Caki2 (cell line): ENCODE measurements at regions not wholly inside any gene's neighbourhood (a gene's known extent, or its start where the extent isn't known, plus 50 kb on each side); places are given as distances from the start of the nearest gene placed in this dataset.
"Not testable (repeated sequence)": the region's sequence is repeated elsewhere in the genome, so short reads cannot be mapped to it uniquely, and the experiment has no call there.

Experiments
- DNase-seq: peaks from one replicate; pipeline ENCODE4 v3.0.0-alpha.2; 2015; ENCODE audit warnings: low read depth
- in situ Hi-C: cut with HindIII; loops from 2 replicates; pipeline ENCODE4 v1.10.0; 2016; ENCODE audit warnings: low sequenced_read_pairs, low pct_unique_long_range_greater_than_20kb, mixed read lengths

DNA sequence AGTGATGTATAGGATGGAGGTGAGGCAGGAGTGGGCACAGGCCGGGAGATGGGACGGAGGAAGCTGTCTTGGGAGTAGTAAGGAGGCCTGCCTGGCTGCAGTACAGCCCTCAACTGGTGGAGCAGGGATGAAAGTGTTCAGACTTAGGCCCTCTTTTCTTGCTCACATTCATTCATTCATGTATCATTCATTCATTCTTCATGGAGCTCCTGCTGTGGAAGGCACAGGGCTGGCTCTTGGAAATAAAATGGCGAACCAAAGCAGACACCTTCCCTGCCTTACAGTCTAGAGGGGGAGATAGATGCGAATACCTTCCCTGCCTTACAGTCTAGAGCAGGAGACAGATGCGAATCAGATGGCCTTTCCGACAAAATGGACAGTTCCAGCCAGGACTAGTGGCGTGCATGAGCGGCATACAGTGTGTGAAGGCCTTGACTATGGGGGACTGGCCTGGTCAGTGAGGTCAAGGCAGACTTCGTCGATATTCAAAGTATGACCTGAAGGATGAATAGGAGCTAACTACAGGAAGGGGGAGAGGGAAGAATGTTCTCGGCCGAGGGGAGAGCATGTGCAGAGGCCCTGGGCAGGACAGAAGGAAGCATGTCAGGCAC, 143.2 kb upstream of the TLE3 start:
- DNase-seq, result no peak
- in situ Hi-C loops, result no loop called here

DNA sequence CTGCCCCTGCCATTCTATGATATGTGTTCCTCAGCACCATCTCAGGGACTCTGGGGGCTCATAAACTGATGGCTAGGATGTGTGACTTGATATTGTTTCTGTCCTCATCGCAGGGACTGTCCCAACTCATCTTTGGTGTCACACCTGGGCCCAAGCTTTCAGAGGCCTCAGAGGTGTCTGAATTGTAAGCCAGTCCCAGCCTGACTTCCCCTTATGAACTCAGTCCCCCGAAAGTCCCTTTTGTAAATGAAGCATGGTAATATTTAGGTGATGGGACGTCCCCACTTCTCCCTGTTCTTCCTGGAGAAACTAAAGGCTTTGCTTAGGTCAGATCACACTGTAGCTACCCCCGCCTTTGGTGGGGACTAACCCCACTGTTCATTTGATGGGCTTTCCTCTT, 142.4 kb upstream of the TLE3 start:
- DNase-seq, result no peak
- in situ Hi-C loops, result no loop called here

DNA sequence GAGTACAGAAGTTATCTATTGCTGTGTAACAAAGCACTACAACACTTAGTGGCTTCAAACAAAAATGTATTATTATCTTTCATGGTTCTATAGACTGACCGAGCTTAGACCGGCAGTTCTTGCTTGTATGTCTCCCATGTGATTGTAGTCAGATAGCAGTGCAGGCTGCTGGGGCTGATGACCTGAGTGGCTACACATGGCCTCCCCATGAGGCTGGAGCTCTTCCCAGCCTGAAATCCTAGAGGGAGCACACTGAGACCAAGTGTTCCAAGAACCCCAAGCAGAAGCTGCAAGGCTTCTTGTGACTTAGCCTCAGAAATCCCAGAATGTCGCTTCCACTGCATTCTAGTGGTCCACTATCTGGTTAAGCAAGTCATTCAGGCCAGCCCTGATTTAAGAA, 141.2 kb upstream of the TLE3 start:
- in situ Hi-C loops, result no loop called here
- no peak for DNase-seq

DNA sequence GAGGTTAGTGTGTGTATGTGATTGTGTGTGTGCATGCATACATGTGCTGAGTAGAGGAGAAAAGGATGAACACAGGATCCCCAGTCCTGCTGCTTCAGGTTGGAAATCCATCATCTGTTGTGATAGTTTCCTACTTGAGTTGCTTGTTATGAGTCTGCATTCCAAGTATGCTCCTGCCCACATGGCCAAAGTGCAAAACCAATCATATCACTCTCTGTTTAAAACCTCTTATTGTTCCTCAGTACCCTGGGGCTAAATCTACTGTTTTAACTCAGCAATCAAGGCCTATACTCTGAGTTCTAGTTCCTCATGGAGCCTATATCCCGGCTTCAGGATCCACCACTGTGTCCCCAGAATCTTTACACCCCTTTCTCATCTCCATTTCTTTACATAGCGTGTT, 139.9 kb upstream of the TLE3 start:
- no peak for DNase-seq
- in situ Hi-C loops, result no loop called here

DNA sequence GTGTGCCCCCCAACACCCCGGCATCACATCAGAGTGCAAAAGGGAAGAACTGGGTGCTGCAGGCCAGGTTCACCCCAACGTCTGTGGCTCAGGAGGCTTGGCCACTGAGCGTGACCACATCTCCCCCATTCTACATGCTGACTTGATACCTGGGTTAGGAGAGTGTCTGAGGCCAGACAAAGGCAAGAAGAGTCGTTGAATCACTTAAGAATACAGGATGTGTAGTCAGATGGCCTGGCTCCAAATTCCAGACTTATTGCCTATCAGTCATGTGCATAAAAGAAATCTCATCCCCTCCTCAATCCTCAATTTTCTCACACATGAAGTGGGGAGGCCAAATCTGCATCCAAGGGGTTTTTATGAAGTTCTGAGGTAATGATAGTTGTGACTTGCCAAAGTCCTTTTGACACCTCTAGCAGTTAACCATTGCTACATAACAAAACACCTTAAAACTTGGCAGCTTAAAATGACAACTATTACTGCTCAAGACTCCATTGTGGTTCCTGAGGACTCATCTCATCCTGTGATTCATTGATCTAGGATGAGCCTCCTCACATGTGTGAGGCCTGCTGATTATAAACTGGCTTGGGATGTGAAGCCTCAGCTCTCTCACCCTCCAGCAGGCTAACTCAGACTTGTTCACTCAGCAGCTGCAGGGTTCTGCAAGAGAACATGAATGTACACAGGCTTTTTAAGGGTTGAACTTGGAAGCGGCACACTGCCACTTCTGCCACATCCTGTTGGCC, 138.8 kb upstream of the TLE3 start:
- in situ Hi-C loops, result no loop called here
- no peak for DNase-seq

DNA sequence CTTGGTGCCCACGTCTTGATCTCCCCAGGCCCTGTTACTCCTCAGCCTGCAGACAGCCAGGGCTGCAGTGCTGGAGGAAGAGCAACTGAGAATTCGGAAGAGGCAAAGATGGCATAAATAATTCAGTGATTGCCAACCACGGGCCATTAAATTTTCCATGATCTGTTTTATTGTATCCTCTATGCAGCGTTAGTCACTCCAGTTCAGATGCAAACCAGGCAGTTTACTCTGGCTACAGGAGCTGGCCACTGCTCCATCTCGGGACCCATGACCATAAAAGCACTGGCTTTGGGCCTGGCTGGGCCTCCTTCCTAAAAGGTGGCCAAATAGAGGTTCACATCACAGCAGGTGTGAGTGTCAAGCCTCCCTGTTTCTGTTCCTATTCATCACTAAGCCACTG, 137.6 kb upstream of the TLE3 start:
- no peak for DNase-seq
- in situ Hi-C loops, result no loop called here

DNA sequence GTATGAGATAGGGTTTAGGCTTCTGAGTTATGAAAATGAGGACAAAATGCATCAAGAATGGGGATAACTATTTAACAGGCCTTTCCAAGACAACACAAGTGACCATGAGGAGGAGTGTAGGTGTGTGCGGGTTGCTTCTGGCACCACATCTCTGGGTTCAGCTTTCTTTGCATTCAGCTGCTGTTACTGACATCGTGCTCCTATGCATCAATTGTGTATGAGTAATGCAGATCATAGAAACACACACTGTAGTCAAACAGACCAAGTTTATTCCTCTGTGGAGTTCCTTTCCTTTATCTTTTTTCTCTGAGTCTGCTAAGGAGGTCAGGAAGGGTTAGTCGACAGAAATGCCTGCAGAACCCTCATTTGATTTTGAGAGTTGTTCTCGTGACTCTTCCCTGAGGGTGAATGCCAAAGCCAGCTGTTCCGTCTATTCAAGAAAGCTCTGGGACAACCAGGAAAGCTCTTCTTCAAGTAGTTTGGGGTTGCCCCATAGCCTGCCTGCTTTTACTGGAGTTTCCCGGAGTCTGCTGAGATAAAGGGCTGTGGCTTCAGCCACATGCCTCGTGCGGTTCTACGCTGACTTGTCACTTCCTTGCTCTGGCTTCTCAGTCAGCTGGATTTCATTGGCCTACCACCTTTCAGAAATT, 136.7 kb upstream of the TLE3 start:
- DNase-seq, result no peak
- in situ Hi-C loops, result no loop called here

DNA sequence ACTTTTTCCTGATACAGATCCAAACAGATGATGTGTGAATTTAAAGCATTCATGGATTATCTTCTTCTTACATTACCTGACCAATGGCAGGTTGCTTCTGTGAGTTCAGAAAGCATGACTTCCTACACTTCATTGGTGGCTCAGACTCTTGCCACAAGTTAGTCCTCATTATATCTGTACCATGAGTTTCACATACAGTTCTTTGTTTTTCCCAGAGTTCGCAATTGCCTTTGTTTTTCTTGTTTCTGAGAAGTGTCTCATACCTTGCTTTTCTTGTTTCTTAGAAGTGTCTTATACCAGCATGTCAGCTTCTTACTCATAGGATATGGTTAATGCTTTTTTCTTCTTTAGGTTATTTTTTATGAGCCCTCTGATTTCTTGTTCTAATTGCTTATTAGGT, 133.8 kb upstream of the TLE3 start:
- DNase-seq, result no peak
- in situ Hi-C loops, result no loop called here

DNA sequence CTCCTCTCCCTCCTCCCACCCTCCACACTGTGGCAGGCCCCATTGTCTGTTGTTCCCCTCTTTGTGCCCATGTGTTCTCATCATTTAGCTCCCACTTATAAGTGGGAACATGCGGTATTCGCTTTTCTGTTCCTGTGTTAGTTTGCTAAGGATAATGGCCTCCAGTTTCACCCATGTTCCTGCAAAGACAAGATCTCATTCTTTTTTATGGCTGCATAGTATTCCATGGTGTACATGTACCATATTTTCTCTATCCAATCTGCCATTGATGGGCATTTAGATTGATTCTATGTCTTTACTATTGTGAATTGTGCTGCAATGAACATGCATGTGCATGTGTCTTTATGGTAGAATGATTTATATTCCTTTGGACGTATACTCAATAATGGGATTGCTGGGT, 130.2 kb upstream of the TLE3 start:
- DNase-seq, in situ Hi-C loops: not testable (repeated sequence)

DNA sequence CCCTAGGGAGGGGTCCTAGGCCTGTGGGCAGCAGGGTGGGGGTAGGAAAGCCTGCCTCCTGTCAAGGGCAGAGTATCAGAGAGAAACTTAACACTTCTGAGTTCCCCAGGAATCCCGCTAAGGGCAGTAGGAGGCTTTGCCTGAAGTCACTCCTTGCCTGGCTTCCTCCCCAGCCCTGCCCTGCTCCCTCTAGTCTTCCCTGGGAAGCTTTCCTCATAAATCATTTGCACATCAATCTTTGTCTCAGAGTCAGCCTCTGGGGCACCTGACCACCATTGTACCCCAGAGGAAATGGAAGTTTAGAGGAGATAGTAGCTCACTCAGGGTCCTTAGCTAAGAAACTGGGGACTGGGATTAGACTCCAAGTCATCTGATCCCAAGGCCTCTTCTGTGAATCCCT, 129.4 kb upstream of the TLE3 start:
- in situ Hi-C loops, result no loop called here
- DNase-seq, result no peak

DNA sequence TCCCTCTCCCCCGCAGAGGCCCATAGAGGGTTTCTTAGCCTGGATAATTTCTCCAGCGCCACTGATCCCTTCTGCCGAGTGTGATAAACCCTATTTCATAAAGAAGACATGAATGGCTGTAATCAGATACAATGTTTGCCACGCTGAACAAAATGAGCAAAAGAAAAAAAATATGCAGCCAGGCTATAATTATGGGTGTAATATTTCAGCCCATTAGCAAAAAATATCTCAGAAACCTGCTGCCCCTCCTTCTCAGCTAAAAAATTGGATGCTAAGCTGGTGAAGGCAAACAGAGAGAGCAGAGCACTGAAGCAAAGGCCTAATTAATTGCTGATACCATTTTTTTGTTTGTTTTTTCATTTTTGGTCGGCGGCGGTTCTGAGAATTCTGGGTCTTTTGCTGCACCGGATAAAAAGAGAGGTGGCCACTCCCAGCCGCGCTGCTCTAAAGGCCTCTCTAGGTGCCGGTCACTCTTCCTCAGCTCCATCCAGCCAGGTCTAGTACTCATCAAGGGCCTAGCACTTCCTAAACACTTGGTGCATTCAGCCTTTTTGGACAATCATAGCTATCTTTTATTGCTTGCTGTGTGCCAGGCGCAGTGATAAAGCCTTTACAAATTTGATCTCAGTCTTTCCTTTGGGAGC, 128.7 kb upstream of the TLE3 start:
- in situ Hi-C loops, result no loop called here
- no peak for DNase-seq

DNA sequence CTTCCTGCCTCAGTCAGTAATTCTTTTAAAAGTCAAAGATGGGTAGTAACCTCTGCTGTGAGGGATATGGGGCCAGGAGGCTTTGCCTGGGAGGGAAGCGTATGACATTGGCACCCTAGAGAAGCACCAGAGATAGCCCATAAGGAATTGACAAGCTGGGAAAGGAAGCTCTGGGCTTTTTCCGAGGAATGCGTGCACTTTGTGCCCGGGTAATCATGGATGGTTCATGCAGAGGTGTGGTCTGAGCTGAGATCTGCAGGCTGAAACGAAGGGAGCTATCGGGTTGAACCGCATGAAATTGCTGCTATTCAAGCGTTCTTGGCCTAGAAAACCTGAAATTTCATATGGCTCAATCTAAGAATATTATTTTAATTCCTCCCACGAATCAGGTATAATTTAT, 127.7 kb upstream of the TLE3 start:
- in situ Hi-C loops, result no loop called here
- no peak for DNase-seq

DNA sequence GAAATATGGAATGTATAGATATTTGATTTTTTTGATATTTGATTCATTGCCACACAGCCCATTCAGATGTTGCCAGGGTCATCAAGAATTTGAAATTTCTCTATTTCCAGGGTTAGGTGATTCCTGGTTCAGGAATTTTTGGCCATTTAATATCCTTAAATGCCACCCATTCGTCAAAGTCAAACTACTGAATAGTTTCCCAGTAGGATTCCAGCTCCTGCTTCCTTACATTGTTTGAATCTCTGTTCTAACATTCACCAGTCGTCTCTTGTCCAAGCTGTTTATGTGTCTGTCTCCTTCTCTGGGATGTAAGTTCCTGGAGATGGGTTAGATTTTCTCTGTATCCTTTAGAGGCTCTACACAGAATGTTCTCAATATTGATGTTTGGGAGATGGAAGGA, 124.9 kb upstream of the TLE3 start:
- no peak for DNase-seq
- in situ Hi-C loops, result no loop called here

DNA sequence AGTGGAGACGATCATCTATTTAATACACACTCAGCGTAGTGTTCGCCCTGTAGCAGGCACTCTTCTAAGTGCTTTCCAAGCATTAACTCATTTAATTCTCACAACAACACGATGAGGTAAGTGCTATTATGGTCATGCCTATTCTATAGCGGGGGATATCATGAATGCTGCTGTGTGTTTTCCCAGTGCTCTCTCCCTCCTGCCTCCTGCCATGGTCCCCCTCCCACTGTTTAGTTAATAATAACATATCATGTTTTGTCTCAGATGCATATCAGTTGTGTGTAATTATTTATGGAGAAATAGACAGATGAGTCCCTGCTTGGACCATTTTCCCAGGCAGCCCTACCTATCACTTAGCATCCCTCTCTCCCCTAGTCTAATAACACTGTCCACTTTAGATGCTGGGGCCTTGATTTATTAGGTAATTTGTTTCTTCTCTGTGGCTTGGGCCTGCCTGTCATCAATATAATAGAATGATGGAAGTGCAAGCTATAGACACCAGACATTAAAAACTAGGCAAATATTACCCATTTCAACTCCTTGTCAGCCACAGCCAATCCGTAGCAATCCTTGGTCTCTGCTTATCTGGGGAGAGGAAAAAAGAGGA, 122.9 kb upstream of the TLE3 start:
- in situ Hi-C loops, result no loop called here
- no peak for DNase-seq

DNA sequence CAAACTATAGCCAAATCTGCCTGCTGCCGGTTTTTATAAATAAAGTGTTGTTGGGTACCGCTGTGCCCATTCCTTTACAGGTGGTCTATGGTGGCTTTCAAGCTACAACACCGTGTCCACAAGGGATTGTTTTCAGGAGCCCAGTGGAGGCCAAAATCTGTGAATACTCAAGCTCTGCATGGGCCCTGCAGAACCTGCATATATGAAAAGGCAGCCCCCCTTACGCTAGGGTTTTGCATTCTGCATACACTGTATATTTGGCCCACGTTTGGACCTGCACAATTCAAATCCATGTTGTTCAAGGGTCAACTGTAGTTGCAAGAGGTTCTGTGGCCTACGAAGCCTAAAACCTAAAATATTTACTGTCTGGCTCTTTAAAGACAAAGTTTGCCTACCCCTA, 122.2 kb upstream of the TLE3 start:
- in situ Hi-C loops, result no loop called here
- no peak for DNase-seq

DNA sequence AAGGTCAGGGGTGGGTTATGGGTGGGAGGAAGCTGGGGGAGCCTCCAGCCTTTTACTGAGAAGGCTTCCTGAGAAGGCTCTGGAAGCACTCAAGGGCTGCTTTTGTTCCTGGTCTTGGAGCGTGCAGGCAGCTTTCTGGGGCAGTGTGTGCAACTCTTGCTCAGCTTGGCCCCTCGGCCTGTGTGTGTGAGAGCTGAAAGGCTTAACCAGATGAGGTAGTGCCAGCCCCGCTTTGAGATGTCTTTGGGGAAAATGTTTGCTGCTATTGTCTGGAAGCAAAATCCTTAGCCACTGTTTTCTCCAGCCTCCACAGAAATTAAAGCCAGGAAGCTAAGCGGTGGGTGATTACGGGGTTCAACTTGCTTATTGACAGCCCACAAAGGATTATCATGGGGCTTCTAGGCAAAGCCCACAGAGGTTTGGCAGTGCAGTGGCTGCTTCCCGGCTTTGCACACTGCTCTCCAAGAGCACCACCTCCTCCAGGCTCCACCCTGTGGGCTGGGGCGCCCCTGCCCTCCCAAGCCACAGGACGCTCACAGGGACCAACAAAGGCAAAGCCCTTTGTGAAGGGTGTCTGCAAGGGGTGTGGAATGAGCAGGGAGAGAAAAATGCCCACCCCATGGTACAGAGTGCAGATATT, 121.7 kb upstream of the TLE3 start:
- DNase-seq, result no peak
- in situ Hi-C loops, result no loop called here

DNA sequence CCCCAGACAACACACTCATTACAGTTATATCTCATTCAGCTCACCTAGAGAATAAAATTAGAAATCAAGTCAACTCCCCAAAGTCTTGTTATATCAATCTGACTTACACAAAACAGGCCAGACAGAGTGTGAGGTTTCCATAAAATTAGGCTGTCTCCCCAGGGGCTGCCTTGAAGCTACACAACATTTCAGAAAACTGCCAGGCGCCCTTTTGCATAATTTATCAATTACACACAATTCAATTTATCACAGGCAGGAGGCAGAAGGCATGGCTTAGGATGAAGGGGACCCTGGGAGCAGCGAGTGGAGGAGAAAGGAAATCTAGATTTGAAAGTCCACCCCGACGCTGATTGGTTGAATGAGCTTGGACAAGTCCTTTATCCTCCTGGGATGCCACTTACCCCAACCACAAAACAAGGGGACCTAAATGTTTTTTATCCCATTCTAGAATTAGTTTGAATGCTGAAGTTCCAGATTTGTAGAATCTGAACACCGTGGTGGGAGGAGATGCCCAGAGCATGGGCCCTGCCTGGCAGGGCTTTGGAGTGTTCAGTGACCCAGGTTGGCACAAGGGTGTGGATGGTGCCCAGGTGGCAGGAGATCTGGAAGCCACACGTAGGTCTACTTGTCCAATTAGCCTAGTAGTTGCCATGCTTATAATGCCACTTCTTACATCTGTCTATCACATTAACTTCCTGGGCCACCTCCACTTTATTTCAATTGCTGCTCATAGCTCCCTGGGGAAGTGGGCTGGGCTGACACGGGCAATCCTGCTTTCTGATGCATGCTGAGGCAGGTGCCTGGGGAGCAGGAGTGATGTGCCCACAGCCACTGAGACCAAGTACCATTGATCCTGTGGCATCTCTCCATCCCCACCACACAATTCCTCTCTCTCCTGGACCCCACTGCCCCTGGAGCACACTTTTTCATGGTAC, 119.8 kb upstream of the TLE3 start:
- in situ Hi-C loops, result no loop called here
- no peak for DNase-seq

DNA sequence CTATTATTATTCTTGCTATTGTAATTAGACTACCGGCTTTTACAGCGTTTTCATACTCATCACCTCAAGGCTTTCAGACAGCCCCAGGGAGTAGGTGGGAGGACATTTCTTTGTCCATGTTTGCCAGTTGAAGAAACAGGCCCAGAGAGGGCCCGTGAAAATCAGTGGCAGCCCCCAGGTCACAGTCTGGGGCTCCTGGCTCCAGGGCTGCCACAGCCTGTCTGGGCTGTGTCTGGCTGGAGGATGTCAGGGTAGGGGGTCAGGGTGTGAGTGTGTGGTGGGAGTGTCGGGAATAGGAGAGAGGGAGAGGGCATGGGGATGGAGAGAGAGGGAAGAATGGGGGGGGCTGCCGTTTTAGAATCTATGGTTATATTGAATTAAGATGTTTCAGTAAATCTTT, 118.2 kb upstream of the TLE3 start:
- DNase-seq, result no peak
- in situ Hi-C loops, result no loop called here
